NB4 (cell line): ENCODE measurements at regions not wholly inside any gene's neighbourhood (a gene's known extent, or its start where the extent isn't known, plus 50 kb on each side); places are given as distances from the start of the nearest gene placed in this dataset.
"Not testable (repeated sequence)": the region's sequence is repeated elsewhere in the genome, so short reads cannot be mapped to it uniquely, and the experiment has no call there.

ENCODE experiments used
- CTCF ChIP-seq: IDR thresholded peaks from one replicate; pipeline ENCODE4 v1.5.1; 2012; ENCODE audit warnings: low read depth, low read length
- MAX ChIP-seq: IDR thresholded peaks from 2 replicates; pipeline ENCODE4 v1.6.1; 2011; ENCODE audit warnings: low read depth, low read length
- MYC ChIP-seq: IDR thresholded peaks from 2 replicates; pipeline ENCODE4 v1.6.1; 2011; ENCODE audit warnings: low read depth, low read length
- POLR2A ChIP-seq: IDR thresholded peaks from 2 replicates; pipeline ENCODE4 v1.6.1; 2011; ENCODE audit warnings: mild to moderate bottlenecking; ENCODE audit not compliant: insufficient read length; ENCODE audit errors: extremely low read depth

GRCh38 chr7:12931465-12931864 lies 244.0 kb downstream of the ARL4A start:
- TF ChIP-seq POLR2A, CTCF, MAX, MYC: not testable (repeated sequence)
